GM18868 (cell line): ENCODE measurements at regions not wholly inside any gene's neighbourhood (a gene's known extent, or its start where the extent isn't known, plus 50 kb on each side); places are given as distances from the start of the nearest gene placed in this dataset.

Experiments used
- ATAC-seq: cut with Tn5 transposase; IDR thresholded peaks from one replicate; pipeline ENCODE4 v1.9.1; 2021; ENCODE audit warnings: mild to moderate bottlenecking, moderate library complexity; ENCODE audit not compliant: unreplicated experiment

DNA sequence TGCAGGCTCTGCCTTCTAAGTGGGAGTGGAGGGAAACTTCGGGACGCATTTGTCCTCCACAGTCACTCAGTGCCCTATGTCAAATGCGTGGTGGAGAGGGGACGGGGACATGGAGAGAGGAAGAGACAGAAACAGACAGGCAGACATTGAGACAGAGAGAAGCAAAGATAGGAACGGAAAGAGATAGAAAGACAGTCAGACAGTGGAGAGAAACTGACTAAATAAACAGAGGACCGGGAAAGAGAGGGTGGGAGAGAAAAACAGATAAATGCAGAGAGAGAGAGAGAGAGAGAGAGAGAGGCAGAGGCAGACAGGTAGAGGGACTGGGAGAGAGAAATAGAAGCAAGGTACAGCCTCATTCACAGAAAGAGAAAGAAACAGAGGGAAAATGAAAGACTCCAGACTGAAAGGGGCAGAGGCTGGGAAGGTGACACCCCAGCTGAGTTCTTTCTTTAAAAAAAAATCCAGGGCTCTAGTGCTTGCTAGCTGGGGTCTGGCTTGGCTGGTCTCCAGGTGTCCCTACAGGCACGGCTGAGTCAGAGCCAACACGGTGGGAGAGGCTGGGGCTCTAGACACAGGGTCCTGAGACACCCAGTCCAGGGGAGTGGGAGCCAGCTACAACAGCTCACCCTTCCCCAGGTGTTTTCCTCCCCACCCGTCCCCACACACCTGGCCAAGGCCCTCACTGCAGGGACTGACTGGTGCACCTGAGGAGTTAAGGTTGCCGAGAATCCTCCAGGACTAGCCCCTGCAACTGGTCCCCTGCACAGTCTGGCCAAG, 506.1 kb upstream of the PROK2 start:
- ATAC-seq, result no peak

GRCh38 chr3:72289692-72290071, 504.7 kb upstream of the PROK2 start:
- ATAC-seq, result peak; percentile 23

DNA sequence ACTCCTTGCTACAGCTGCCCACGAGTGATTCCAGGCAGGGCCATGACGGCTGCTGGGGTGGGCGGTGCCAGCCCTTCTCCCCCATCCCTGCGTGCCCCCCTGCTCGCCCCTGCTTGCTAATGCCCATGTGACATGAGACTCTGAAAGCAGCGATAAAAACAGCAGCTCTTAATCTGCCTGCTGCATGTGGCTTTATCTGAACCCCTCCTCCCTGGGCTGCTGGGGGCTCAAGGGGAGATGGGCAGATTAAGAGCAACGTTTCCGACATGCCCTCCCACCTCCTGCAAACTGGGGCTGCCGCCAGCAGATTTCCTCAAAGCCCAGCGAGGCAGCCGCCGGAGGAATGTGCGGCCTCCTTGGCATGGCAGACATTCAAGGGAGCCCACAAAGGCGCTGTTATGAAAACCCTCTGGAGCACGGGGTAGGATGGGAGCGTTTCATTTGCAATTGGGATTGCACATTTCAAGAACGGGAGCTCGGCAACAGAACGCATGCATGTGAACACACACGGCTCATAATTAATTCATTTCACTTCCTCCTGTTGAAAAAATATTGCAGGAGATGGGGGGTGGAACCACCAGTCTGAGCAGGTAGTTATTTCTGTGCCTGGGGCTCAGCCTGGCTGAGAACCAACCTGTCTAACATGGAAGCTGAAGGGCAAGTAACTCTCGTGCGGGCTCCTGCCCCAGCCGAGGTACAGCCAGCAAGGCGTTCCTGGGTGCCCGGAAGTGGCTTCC, 504.2 kb upstream of the PROK2 start:
- ATAC-seq, result peak; percentile 80

DNA sequence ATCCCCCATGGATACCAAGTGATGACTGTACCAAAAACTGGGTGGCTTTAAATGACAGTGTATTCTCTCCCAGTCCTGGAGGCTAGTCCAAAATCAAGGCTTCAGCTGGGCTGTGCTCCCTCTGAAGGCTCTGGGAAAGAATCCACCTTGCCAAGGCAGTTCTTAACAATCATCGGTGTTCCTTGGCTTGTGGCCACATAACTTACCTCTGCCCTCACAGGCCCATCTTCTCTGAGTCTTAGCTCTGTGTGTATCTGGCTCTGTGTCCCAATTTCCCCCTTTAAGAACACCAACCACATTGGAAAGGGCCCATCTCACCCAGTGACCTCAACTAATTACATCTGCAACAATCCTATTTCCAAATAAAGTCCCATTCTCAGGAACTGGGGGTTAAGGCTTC, 503.0 kb upstream of the PROK2 start:
- ATAC-seq, result no peak

- no peak for ATAC-seq
Measured at GRCh38 chr3:72285502-72285901, 500.6 kb upstream of the PROK2 start.

DNA sequence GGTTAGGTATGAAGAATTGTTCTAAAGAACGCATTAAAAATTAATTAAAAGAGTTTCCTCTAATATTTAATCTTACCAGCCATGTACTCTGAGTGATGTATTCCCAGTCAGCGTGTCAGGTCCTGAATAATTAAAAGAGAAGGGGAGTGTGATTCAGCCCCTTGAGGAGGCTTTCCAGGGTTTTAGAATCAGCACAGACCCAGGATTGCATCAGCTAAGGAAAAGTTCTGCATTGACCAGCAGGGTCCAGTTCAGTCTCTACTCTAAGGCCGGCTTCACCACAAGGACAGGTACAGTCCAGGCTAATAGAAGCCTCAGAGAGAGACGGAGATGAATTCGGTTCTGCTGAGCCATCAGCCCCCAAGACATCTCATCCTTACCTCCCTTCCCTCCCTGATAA, 499.5 kb upstream of the PROK2 start:
- ATAC-seq, result no peak

GRCh38 chr3:72282918-72283317, 498.0 kb upstream of the PROK2 start:
- no peak for ATAC-seq

DNA sequence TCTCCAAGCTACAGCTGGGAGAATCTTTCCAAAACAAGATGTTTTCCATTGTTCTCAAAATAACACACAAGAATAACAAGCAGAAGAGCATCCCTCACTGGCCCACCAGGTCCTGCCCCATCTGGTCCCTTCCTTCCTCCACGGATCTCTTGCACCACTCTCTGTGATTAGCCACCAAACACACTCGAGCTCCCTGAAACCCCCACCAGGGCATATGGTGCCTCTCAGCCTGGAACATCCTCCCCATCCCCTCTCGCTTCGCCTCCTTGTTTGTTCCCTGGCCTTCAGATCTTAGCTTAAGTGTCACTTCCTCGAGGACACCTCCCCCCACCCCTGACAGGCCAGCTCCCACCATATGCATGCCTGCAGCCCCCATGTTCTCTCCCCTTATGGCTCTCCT, 496.6 kb upstream of the PROK2 start:
- ATAC-seq, result no peak

DNA sequence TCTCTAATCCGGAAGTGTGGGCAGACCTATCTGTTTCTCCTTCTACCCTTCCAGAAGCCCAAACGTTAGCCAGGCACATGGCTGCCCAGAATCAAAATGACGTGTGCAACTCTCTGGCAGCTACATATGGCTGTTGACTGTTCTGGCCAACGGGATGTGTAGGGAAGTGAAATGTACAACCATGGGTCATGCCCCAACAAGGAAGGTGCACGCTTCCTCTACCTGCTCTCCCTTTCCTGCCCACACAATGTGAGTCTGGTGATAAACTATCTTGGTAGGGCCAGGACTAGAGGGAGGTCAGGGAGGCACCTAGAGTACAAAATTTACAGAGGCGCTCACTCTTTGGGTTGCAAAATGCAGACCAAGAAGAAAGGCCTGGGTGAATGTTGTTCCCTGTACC, 495.9 kb upstream of the PROK2 start:
- no peak for ATAC-seq

DNA sequence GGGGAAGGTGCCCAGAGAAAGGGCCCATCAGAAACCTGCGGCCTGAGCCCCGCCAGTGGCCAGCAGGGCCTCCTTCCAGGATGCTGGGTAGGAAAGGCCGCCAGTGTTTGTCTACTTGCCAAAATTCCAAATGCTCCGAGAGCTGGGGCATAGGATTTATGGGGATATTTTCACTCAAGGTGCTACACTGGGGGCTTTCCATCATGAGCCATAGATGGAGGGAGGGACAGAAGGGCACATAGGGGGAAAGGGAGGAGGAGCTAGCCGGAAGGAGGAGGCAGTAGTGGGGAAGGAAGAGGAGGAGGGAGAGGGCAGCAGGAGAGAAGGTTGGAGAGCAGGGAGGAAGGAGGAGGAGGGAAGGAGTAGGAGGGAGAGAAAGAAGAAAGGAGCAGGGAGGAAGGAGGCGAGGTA, 494.7 kb upstream of the PROK2 start:
- ATAC-seq, result no peak

DNA sequence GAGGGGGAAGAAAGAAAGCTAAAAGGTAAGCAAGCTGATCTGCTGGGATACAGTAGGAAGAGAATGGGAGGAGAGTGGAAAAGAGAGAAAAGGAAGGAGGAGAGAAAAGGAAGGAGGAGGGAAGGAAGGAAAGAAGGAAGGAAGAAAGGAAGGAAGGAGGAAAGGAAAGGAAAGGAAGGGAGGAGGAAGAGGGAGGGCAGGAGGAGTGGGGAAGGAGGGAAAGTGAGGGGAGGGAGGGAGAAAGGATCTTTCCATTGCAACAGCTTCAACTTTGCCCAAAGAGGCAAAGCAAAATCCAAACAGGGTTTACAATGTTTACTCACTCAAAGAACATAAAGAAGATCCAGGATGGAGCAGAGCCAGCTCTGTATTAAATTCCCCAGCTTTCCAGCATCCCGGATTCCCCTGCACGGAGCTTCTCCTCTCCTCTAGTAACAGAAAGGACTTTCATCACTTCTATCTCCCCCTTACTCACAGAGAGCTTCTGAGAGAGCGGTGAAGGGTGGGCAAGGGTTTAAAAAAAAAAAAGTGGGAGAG, 494.2 kb upstream of the PROK2 start:
- ATAC-seq, result no peak

DNA sequence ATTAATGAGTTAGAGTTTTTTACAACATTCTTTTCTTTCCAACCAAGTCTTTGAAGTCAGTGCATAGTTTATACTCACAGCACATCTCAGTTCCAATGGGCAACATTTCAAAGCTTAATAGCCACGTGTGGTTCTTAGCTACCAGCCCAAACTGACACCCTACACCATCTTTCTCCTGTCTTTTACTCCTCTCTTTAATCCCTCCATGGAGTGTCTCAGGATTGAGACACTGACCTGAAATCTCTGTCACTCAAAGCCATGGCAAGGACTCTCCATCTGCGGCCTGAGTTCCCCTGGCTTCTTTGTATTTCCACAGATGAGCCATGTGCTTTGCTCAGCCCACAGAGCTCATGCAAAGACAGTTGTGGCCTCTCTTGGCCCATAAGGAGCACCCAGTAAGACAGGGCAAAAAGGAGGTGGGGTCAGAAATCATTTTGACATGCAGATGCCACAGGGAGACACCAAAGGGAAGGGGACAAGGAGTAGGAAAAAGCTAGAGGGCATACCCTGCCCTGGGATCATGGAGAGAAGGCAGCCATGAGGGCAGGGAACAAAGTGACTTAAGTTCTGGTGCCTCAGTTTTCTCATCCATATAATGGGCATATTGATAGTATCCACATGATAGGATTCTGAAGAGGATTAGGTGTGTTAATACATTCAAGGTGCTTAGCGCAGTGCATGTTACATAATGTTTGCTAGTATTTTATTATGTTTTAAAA, 493.6 kb upstream of the PROK2 start:
- no peak for ATAC-seq

DNA sequence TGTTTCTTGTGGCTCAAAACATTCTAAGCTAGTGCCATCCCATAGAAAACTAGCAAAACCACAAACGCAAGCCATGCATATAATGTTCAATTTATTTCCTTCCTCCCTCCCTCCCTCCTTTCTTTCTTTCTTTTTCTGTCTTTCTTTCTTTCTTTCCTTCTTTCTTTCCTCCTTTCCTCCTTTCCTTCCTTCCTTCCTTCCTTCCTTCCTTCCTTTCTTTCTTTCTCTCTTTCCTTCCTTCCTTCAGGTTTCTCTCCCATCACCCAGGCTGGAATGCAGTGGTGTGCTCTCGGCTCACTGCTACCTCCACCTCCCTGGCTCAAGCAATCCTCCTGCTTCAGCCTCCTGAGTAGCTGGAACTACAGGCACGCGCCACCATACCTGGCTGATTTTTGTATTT, 492.8 kb upstream of the PROK2 start:
- no peak for ATAC-seq

- ATAC-seq, result no peak
Measured at GRCh38 chr3:72276806-72277205, 491.9 kb upstream of the PROK2 start.

- ATAC-seq, result no peak
Measured at GRCh38 chr3:72275331-72275751, 490.4 kb upstream of the PROK2 start.

DNA sequence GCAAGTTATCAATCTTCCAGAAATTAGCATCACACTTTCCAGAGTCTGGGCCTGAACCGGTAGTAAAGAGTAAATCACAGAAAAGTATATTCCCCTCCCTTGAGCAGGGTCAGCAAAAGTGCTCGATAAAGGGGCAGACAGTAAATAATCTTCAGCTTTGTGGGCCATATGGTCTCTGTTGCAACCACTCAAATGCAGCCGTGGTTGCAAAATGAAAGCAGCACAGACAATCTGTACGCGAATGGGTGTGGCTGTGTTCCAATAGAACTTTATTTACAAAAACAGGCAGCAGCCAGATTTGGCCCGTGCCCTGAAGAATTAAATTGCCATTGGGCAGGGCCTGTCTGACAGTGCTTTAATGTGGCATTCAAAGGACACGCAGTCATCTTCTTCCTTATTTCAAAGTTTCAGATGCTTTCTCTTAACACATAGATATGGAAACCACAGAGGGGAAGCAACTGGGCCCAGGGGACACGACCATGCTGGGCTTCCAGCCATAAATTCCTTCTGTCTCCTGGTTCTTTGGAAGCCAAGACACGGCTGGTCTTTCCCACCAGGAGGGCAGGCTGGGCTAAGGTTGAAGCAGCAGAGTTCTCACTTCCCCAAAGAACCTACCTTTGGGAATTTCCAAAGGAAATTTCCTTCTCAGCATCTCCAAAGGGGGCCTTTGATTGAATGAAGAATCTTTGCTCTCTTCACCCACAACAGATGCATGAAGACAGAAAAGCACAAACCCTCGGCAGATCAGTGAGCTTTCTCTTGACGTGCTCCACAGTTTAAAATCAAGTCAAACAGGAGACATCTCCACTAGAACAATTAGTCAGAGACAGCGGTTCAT, 489.8 kb upstream of the PROK2 start:
- peak; percentile 80 for ATAC-seq

DNA sequence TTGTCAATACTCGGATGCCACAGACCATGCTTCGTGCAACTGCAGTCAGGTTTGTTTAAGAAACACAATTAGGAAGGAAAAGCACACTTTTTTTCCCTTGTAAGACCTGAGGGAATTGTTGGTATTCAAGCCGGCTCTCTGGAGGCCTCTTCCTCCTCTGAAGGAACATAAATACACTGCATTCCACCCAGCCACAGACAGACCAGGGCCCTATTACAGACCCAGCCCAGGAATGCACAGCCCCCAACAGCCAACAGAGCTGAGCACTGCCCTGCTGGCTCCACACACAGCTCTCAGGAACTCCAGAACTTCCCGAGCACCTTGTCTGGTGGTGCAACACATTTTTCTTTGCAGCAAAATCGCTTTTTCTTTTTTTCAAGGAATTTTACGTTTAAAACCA, 488.7 kb upstream of the PROK2 start:
- no peak for ATAC-seq

DNA sequence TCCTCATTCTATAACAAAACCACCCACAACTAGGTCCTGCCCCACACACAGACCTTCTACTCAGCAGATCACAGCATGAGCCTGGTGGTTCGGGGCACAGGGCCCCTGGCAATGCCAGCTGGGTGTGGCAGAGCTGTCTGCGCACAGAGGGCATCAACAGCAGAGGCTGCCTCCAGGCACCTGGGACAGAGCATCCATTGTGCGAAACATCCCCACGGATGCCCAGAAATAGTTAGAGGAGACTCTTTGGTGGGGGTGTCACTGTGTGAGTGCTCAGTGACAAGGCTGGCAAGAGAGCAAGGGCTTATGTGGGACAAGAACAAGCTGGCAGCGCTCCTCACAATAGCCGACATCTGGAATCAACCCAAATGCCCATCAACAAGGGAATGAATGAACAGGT, 487.4 kb upstream of the PROK2 start:
- no peak for ATAC-seq

- ATAC-seq, result no peak
Measured at GRCh38 chr3:72271923-72272322, 487.0 kb upstream of the PROK2 start.

DNA sequence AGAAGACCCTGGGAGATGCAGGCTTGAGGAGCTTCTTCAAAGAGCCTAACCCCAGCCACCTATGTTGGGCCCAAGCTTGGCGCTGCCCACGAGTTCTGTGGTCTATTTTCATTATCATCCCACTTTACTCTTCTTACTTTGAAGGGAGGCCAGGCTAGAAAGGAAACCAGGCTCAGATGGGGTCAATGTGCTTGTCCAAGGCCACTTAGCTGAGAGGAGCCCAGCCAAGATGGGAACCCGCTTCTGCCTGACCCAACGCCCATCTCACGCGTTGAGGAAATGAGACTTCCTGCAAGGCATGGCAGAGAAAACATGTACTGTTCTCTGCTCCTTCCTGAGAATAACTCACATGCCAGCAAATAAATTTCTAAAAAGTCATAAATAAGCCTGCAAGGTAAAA, 486.3 kb upstream of the PROK2 start:
- no peak for ATAC-seq

DNA sequence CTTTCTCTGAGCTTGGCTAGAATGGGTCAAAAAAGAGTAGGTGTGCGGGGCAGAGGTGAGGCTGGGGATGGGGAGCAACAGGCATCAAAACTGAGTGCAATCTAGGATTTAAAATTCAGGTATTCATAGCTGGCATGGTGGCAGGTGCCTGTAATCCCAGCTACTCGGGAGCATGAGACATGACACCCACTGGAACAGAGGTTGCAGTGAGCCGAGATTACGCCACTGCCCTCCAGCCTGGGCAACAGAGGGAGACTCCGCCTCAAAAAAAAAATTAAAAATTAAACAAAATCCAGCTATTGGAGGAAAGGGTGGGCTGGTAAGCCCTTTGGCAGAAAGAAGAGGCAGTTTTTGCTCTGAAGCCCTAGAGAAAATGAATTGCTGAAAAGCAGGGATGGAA, 485.8 kb upstream of the PROK2 start:
- ATAC-seq, result no peak
